ENCODE measurements at regions not wholly inside any gene's neighbourhood (a gene's known extent, or its start where the extent isn't known, plus 50 kb on each side); places are given as distances from the start of the nearest gene placed in this dataset.

DNA sequence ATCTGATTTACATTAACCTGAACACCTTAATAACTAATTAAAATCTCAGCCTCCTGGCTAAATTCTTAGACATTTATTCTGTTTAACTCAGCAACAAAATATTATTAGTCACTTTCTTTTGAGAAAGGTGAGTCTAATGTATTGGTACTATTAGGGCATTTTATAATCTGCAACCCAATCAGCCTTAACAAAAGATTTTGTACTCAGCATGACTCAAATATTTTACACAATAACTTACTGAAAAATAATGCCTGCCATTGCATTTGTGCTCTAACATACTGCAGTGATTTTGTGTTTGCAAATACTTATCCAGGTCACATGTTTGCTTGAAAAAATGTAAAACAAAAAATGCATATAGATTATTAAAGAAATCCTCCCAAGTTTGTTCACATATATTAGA, 1129.9 kb downstream of the TAF11L14 start:
- DNase-seq = no peak
- no peaks in the 10 kb centered on the region for H3K36me3 Mint-ChIP-seq (ENCODE audit: low read depth)
- H3K27ac Mint-ChIP-seq = no peak overlapping the region
- TF ChIP-seq CTCF (conservative IDR thresholded peaks at IDR 0.05) = no peak
- no peak overlapping the region for H3K9ac ChIP-seq (ENCODE audit: extremely low read depth, low read length, poor library complexity, severe bottlenecking)
- H3K9me3 Mint-ChIP-seq = no peaks in the 10 kb centered on the region
- H3K4me3 Mint-ChIP-seq = no peak overlapping the region
- no peaks in the 10 kb centered on the region for H3K9me3 ChIP-seq (ENCODE audit: control insufficient read depth, low read length)
- no peak overlapping the region for H3K27ac ChIP-seq (ENCODE audit: low read depth, low read length)
- peaks cover under 1% of the 10 kb centered on the region for H3K4me1 Mint-ChIP-seq
- H3K4me1 ChIP-seq (ENCODE audit: control insufficient read depth, insufficient read depth, low read length) = no peaks in the 10 kb centered on the region
- no peaks in the 10 kb centered on the region for H3K27me3 Mint-ChIP-seq (ENCODE audit: insufficient read depth)
- H3K27me3 ChIP-seq (ENCODE audit: control insufficient read depth, insufficient read depth, low read length, poor library complexity, severe bottlenecking) = no peaks in the 10 kb centered on the region
- H3K4me3 ChIP-seq (ENCODE audit: low read length) = no peak overlapping the region
- H3K36me3 ChIP-seq (ENCODE audit: control insufficient read depth, insufficient read depth, low read length) = no peaks in the 10 kb centered on the region

DNA sequence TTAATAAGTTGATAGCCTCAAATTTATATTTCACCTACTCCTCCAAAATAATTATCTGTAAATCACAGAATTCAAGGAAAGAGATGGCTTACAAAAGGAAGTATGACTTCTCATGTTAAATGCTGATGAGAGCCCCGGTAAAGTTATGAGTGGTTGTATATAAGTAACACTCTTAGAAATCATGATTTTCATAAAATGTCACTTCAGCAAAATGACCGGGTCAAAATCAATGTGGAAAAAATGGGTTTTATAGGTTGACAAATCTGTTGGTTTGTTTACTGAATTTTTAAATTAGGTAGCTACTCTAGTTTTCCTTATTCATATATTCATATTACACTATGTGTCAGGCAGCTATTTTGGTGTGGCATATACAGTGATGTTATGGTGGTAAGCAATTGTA, 1131.0 kb downstream of the TAF11L14 start:
- no peak overlapping the region for H3K27ac Mint-ChIP-seq
- no peak for DNase-seq
- Histone ChIP-seq H3K9me3 (ENCODE audit: control insufficient read depth, low read length) (no peaks in the 10 kb centered on the region), H3K27ac (ENCODE audit: low read depth, low read length) (no peak overlapping the region), H3K27me3 (ENCODE audit: control insufficient read depth, insufficient read depth, low read length, poor library complexity, severe bottlenecking) (no peaks in the 10 kb centered on the region), H3K4me1 (ENCODE audit: control insufficient read depth, insufficient read depth, low read length) (no peaks in the 10 kb centered on the region), H3K36me3 (ENCODE audit: control insufficient read depth, insufficient read depth, low read length) (no peaks in the 10 kb centered on the region), H3K9ac (ENCODE audit: extremely low read depth, low read length, poor library complexity, severe bottlenecking) (no peak overlapping the region), H3K4me3 (ENCODE audit: low read length) (no peak overlapping the region)
- H3K4me1 Mint-ChIP-seq = peaks cover 3% of the 10 kb centered on the region
- H3K4me3 Mint-ChIP-seq = no peak overlapping the region
- no peak for TF ChIP-seq CTCF (conservative IDR thresholded peaks at IDR 0.05)
- no peaks in the 10 kb centered on the region for H3K36me3 Mint-ChIP-seq (ENCODE audit: low read depth)
- 100% methylated on average over 1 of the region's 2 CpGs; no CpG with 5 or more reads in 1 of the 2 experiments for WGBS, 2 experiments (ENCODE audit: insufficient coverage in 1 of 2, insufficient read length in 1 of 2)
- H3K27me3 Mint-ChIP-seq (ENCODE audit: insufficient read depth) = no peaks in the 10 kb centered on the region
- no peaks in the 10 kb centered on the region for H3K9me3 Mint-ChIP-seq

- WGBS, 2 experiments (ENCODE audit: insufficient coverage in 1 of 2, insufficient read length in 1 of 2) = 92 to 95% methylated on average over 4 of the region's 6 CpGs
- H3K4me1 ChIP-seq (ENCODE audit: control insufficient read depth, insufficient read depth, low read length) = no peaks in the 10 kb centered on the region
- H3K27ac Mint-ChIP-seq = no peak overlapping the region
These were observed 1136.9 kb downstream of the TAF11L14 start for GRCh38 chr5:18771097-18771610.

More at GRCh38 chr5:18771097-18771610, 1136.9 kb downstream of the TAF11L14 start:
- TF ChIP-seq CTCF (conservative IDR thresholded peaks at IDR 0.05) = no peak
- Histone ChIP-seq H3K9me3 (ENCODE audit: control insufficient read depth, low read length) (no peaks in the 10 kb centered on the region), H3K9ac (ENCODE audit: extremely low read depth, low read length, poor library complexity, severe bottlenecking) (no peak overlapping the region), H3K27me3 (ENCODE audit: control insufficient read depth, insufficient read depth, low read length, poor library complexity, severe bottlenecking) (no peaks in the 10 kb centered on the region), H3K4me3 (ENCODE audit: low read length) (no peak overlapping the region), H3K27ac (ENCODE audit: low read depth, low read length) (no peak overlapping the region), H3K36me3 (ENCODE audit: control insufficient read depth, insufficient read depth, low read length) (no peaks in the 10 kb centered on the region)
- Mint-ChIP-seq H3K4me3 (no peak overlapping the region), H3K9me3 (no peaks in the 10 kb centered on the region), H3K4me1 (peaks cover 4% of the 10 kb centered on the region), H3K36me3 (ENCODE audit: low read depth) (no peaks in the 10 kb centered on the region), H3K27me3 (ENCODE audit: insufficient read depth) (no peaks in the 10 kb centered on the region)
- DNase-seq = no peak

Data from endodermal cell (in vitro differentiated cells).